A204.1 (cell line): ENCODE measurements at regions not wholly inside any gene's neighbourhood (a gene's known extent, or its start where the extent isn't known, plus 50 kb on each side); places are given as distances from the start of the nearest gene placed in this dataset.
"Not testable (repeated sequence)": the region's sequence is repeated elsewhere in the genome, so short reads cannot be mapped to it uniquely, and the experiment has no call there.

Experiments
- FAIRE-seq: peaks from 2 replicates; lab custom pipeline; 2012; peaks lifted over from hg19 to GRCh38; lab: Jason Lieb, UNC

- no peak for FAIRE-seq
Observed at GRCh38 chr19:28618504-28618903, 594.4 kb downstream of the UQCRFS1 start.

GRCh38 chr19:28615966-28616365 is 597.0 kb downstream of the UQCRFS1 start:
- no peak for FAIRE-seq

GRCh38 chr19:28615546-28615916 is 597.4 kb downstream of the UQCRFS1 start:
- FAIRE-seq = no peak

DNA sequence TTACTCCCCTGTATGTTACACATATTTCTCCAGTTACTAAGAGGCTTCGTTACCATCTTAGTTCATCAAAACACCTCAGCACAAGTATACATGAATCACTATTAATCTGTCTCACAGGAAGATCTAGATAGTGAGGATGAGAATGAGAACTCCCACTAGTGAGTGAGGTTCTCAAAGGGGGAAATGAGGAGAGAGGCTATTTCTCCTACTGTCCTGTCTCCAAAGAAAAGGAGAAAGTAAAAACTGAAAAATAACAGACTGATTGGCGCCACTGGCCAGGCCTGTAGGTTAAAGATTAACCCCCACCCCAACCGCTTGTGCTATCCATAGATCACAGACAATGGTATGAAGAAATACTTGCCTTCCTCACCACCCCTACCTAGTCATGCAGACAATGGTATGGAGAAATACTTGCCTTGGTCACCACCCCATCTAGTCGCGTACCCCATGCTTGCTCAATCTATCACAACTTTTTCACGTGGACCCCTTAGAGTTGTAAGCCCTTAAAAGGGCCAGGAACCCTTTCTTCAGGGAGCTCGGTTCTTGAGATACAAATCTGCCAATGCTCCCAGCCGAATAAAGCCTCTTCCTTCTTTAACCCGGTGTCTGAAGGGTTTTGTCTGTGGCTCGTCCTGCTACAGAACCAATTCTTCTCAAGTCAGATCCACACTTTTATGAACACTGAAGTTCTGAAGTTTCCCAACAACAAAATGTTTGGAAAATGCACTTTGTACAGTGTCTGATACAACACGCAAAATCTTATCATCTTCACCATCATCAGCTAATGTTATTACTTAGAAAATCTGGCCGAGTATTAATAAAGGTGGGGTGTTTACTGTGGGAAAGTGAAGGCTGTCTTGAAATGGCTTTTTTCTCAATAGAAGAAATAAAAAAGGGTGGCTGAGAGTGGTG is 598.1 kb downstream of the UQCRFS1 start:
- no peak for FAIRE-seq

- no peak for FAIRE-seq
Observed at GRCh38 chr19:28612275-28612769, 600.6 kb downstream of the UQCRFS1 start.

GRCh38 chr19:28611227-28611914 is 601.6 kb downstream of the UQCRFS1 start:
- FAIRE-seq = not testable (repeated sequence)

DNA sequence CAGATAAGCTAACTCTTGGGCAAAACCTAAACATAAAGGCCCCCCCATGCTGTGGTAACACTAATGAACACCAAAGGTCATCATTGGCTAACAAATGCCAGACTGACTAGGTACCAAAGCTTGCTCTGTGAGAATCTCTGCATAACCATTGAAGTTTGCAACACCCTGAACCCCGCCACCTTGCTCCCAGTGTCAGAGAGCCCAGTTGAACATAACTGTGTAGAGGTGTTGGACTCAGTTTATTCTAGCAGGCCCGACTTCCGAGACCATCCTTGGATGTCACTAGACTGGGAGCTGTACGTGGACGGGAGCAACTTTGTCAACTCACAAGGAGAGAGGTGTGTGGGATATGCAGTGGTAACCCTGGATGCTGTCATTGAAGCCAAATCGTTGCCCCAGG is 602.2 kb downstream of the UQCRFS1 start:
- FAIRE-seq = no peak

GRCh38 chr19:28609944-28610343 is 603.0 kb downstream of the UQCRFS1 start:
- FAIRE-seq = no peak

DNA sequence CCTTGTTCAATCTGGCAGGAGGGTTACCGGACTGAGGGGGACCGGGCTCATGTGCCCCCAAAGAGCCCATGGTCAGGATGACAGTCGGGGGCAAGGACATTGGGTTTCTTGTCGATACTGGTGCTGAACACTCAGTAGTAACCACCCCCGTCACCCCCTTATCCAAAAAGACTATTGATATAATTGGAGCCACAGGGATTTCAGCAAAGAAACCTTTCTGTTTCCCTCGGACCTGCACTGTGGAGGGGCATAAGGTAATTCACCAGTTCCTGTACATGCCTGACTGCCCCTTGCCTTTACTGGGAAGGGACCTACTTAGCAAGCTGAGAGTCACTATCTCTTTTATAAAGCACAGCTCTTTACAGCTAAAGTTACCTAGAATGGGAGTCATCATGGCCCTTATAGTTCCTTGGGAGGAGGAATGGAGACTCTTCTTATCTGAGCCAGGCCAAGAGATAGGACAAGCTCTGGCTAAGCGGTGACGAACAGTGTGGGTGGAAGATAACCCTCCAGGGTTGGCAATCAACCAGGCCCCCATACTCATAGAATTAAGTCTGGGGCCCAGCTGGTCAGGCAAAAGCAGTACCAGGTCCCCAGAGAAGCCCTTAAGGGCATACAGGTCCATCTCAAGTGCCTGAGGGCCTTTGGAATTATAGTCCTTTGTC is 603.7 kb downstream of the UQCRFS1 start:
- no peak for FAIRE-seq

GRCh38 chr19:28608292-28608691 is 604.7 kb downstream of the UQCRFS1 start:
- FAIRE-seq = no peak

- FAIRE-seq = no peak
Observed at GRCh38 chr19:28607066-28607583, 605.8 kb downstream of the UQCRFS1 start.

DNA sequence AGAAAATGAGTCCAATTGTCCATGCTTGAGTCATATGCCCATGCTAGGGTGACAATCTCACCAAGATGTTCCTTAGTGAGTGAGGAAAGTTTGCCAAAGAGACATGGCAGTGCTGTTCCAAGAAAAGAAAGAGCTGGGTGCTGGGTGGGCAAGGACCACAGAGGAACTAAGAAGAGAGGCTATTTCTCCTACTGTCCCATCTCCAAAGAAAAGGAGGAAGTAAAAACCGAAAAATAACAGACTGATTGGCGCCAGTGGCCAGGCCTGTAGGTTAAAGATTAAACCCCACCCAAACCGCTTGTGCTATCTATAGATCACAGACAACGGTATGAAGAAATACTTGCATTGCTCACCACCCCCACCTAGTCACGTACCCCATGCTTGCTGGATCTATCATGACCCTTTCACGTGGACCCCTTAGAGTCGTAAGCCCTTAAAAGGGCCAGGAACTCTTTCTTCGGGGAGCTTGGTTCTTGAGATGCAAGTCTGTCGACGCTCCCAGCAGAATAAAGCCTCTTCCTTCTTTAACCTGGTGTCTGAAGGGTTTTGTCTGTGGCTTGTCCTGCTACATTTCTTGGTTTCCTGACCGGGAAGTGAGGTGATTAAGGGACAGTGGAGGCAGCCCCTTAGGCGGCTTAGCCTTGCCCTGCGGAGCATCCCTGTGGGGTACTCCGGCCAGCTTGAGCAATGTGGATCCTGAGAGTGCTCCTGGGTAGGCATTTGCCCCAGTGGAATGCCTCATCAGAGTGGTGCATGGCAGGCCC is 606.5 kb downstream of the UQCRFS1 start:
- FAIRE-seq = no peak

DNA sequence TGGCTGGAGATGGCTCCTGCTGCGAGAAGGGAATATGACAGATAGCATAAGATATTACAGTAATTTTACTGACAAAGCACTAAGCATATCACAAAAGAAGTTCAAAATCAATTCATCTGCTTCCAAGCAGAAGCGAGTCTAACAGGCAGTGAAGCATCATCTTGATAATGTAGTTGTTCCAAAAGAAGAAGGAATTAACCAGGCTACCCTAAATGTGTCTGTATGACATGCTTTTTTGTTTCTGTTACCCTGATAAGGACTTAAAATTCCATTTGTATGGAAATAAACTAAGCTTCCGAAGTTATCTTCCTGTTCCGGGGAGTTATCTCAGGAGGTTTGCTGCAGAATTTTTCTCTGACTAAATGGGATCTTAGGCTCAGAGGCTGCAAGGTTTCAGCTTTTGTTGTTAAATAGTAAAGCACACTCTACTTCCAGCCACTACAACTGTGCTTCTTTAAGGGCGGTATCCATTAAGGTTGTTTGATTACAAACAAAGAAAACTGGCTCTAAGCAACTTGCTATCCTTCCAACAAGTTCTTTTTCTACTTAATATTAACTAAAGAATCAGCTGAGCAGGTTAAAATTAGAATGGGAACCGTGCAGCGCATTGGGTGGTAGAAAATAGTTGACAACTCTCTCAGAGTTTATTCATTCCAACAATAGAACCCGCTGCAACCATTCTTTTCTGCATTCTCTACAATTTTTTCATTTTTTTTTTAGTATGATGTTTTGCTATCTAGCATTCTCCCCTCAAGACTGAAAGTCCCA is 607.3 kb downstream of the UQCRFS1 start:
- FAIRE-seq = no peak

GRCh38 chr19:28603453-28603852 is 609.5 kb downstream of the UQCRFS1 start:
- no peak for FAIRE-seq

DNA sequence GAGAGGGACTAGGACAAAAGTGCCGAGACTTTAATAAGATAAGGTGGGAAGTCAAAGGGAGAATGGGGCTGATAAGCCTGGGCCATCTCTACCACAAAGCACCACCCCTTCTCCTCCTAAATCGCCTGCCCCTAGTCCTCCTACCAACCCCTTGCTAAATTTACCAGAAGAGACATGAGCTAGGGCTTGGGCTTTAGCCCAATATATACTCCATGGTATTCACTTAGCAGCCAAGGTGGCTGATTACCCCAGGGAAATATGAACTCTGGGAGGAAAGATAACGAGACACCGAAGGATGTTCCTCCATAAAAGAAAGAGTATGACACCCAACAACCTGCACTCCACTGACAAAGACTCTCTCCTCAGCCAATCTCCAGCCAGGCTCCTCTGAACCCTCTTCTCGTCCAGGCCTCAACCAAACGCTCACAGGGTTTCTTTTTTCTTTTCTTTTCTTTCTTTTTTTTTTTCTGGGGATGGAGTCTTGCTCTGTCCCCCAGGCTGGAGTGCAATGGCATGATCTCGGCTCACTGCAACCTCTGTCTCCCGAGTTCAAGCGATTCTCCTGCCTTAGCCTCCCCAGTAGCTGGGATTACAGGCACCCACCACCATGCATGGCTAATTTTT is 610.2 kb downstream of the UQCRFS1 start:
- FAIRE-seq = no peak

- FAIRE-seq = no peak
Observed at GRCh38 chr19:28601723-28602440, 611.1 kb downstream of the UQCRFS1 start.

GRCh38 chr19:28598861-28599260 is 614.1 kb downstream of the UQCRFS1 start:
- no peak for FAIRE-seq

- no peak for FAIRE-seq
Observed at GRCh38 chr19:28596561-28597071, 616.3 kb downstream of the UQCRFS1 start.

DNA sequence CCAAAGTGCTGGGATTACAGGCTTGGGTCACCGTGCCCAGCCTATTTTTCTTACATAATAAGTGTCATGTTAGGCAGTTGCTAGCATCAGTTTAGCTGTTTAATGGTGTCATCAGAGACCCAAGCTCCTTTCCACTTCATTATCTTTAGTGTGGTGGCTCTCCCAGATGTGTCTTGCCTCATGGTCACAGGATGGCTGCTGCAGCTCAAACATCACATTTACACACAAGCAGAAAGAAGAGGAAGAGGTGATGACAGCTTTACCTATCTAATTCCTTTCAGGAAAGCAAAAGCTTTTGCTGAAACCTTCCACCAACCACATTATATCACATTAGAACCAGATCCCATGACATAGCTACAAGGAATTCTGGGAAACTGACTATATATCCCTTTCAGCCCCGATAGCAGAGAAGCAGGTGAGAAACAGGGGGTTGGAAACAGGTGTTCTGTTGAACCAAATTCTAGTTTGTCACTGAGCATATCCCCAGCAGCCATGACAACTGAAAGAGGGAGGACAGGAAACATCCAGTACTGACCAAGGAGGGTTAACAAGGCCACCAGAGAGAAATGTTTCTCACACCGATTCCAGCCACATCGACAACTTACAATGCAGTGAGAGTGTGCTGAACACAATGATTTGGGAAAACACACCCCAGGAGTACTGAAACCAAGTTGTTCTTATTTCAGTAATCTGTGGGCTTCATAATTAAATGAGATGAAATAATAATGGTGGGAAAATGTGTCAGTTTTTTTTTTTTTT is 617.0 kb downstream of the UQCRFS1 start:
- FAIRE-seq = no peak
